Astrocyte (in vitro differentiated cells and primary cell): ENCODE measurements at regions not wholly inside any gene's neighbourhood (a gene's known extent, or its start where the extent isn't known, plus 50 kb on each side); places are given as distances from the start of the nearest gene placed in this dataset.

Experiments used
- EZH2 ChIP-seq: IDR thresholded peaks from 2 replicates; pipeline ENCODE4 v1.6.1; 2012; ENCODE audit warnings: mild to moderate bottlenecking, low read length, inconsistent platforms; ENCODE audit not compliant: insufficient read depth
- TF ChIP-seq, protein P1 (sequence below): IDR thresholded peaks from 2 replicates; pipeline ENCODE4 v1.5.1; 2011; ENCODE audit warnings: low read depth, mild to moderate bottlenecking, inconsistent platforms, low read length, moderate library complexity; ENCODE audit not compliant: insufficient read depth

DNA sequence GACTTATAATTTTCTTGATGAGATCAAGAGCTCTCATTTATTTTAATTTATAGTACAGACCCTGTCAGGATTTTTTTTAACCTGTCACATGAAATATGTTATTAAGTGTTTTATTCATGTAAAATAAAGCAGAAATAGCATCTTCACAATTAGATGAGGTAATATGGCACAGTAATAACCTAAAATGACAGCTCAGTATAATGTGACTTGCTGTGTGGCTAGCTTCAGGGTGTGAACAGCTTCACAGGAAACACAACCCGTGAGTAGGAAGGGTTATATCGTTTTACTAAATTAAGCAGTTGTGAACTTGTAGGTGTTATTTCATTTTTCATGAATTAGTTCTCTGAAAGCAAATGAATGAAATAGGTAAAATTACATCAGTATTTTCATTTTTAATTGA, 366.9 kb upstream of the CHORDC1 start:
- TF ChIP-seq, protein P1, sequence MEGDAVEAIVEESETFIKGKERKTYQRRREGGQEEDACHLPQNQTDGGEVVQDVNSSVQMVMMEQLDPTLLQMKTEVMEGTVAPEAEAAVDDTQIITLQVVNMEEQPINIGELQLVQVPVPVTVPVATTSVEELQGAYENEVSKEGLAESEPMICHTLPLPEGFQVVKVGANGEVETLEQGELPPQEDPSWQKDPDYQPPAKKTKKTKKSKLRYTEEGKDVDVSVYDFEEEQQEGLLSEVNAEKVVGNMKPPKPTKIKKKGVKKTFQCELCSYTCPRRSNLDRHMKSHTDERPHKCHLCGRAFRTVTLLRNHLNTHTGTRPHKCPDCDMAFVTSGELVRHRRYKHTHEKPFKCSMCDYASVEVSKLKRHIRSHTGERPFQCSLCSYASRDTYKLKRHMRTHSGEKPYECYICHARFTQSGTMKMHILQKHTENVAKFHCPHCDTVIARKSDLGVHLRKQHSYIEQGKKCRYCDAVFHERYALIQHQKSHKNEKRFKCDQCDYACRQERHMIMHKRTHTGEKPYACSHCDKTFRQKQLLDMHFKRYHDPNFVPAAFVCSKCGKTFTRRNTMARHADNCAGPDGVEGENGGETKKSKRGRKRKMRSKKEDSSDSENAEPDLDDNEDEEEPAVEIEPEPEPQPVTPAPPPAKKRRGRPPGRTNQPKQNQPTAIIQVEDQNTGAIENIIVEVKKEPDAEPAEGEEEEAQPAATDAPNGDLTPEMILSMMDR: no peak
- no peak for TF ChIP-seq EZH2
